ENCODE measurements at regions not wholly inside any gene's neighbourhood (a gene's known extent, or its start where the extent isn't known, plus 50 kb on each side); places are given as distances from the start of the nearest gene placed in this dataset.

DNA sequence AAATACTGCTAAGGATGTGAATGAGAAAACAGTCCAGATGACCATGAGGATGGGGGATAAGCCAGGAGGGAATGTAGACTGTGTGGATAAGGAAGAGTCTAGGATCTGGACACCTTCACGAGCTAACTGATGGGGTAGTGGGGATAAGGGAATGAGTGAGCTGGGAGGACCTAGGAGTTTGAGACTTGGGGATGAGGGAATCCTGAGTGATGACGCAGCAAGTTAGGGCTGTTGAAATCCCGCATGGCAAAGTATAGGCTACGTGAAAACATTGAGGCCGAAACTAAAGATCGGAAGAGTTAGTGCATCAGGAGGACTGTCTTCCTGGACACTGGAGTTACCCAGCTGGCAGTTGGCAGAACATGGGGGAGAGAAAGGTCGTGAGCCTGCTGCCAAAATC, 129.2 kb upstream of the EEA1 start:
- TF ChIP-seq CTCF (IDR thresholded peaks at IDR 0.05 in 8 of 11, conservative IDR thresholded peaks at IDR 0.05 in 3 of 11), result no peak
- no peak for TF ChIP-seq POLR2A (IDR thresholded peaks at IDR 0.05)
- no peak for TF ChIP-seq POLR2AphosphoS5 (IDR thresholded peaks at IDR 0.05)

All from spleen (tissue), 7 donors.